ENCODE measurements at regions not wholly inside any gene's neighbourhood (a gene's known extent, or its start where the extent isn't known, plus 50 kb on each side); places are given as distances from the start of the nearest gene placed in this dataset.

GRCh38 chr6:154675602-154676088, 57.6 kb upstream of the SCAF8 start:
- H3K4me1 ChIP-seq, result no peaks in the 10 kb centered on the region
- H3K9me3 ChIP-seq (replicated peaks), result no peaks in the 10 kb centered on the region
- H3K4me3 ChIP-seq, result no peak overlapping the region
- no peaks in the 10 kb centered on the region for H3K27me3 ChIP-seq
- H3K36me3 ChIP-seq, result no peaks in the 10 kb centered on the region
- peak; percentile 86 to 97 for DNase-seq
- no peak overlapping the region for H3K27ac ChIP-seq

- H3K4me3 ChIP-seq, result no peak overlapping the region
- no peaks in the 10 kb centered on the region for H3K27me3 ChIP-seq
- no peak overlapping the region for H3K27ac ChIP-seq
- DNase-seq, result no peak
- H3K9me3 ChIP-seq (replicated peaks), result no peaks in the 10 kb centered on the region
- no peaks in the 10 kb centered on the region for H3K36me3 ChIP-seq
- no peaks in the 10 kb centered on the region for H3K4me1 ChIP-seq
Observed at GRCh38 chr6:154682633-154683125, 50.5 kb upstream of the SCAF8 start.
